Activated naive CD8-positive, alpha-beta T cell treated with anti-CD3 and anti-CD28 coated beads, Interleukin-2, amount 50 U/mL, for 24 hours (primary cell): ENCODE measurements at regions not wholly inside any gene's neighbourhood (a gene's known extent, or its start where the extent isn't known, plus 50 kb on each side); places are given as distances from the start of the nearest gene placed in this dataset.
"Not testable (repeated sequence)": the region's sequence is repeated elsewhere in the genome, so short reads cannot be mapped to it uniquely, and the experiment has no call there.

Source experiments
- ATAC-seq: fragments of 150-1000 bp; cut with Tn5 transposase; one replicate; pipeline ENCODE4 v1.10.0; 2021
- DNase-seq: peaks from one replicate; pipeline ENCODE4 v3.0.0; 2021
- H3K27ac Mint-ChIP-seq: one replicate; pipeline ENCODE4 v1.8.0; 2021; ENCODE audit warnings: mild to moderate bottlenecking, mixed read lengths
- H3K27me3 Mint-ChIP-seq: one replicate; pipeline ENCODE4 v1.8.0; 2021; ENCODE audit warnings: mixed read lengths
- H3K36me3 Mint-ChIP-seq: one replicate; pipeline ENCODE4 v1.8.0; 2021; ENCODE audit warnings: low read depth, mixed read lengths
- H3K4me1 Mint-ChIP-seq: one replicate; pipeline ENCODE4 v1.8.0; 2021; ENCODE audit warnings: mixed read lengths
- H3K4me3 Mint-ChIP-seq: one replicate; pipeline ENCODE4 v1.8.0; 2021; ENCODE audit warnings: mild to moderate bottlenecking, moderate library complexity, mixed read lengths
- H3K9me3 Mint-ChIP-seq: one replicate; pipeline ENCODE4 v1.8.0; 2021; ENCODE audit warnings: mixed read lengths

- no peaks in the 10 kb centered on the region for H3K27me3 Mint-ChIP-seq
- H3K4me1 Mint-ChIP-seq: no peaks in the 10 kb centered on the region
- H3K36me3 Mint-ChIP-seq: no peaks in the 10 kb centered on the region
- H3K27ac Mint-ChIP-seq: no peak overlapping the region
- no peak for DNase-seq
- no peak overlapping the region for H3K4me3 Mint-ChIP-seq
- no peak for ATAC-seq
- H3K9me3 Mint-ChIP-seq: peaks cover 16% of the 10 kb centered on the region
Measured at GRCh38 chr13:80817979-80818378, 477.1 kb upstream of the SPRY2 start.

DNA sequence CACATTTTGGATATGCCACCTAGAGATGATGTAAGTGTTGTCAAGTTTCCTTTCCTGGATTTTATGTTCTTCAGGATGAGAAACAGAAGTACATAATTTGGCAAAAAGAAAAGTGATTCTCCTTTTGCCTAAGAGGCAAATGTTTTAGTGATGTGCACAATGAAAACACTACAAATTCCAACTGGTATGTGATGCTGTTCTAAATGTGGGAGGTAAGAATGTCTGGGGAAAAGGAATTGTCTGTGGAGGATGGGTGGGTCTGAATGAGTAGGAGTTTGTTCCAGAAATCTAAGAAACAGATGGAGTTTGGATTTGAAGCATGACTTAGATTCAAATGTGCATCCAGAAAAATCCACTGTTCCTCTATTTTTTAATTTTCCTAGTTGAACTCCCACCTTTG, 473.6 kb upstream of the SPRY2 start:
- Mint-ChIP-seq H3K27me3 (no peaks in the 10 kb centered on the region), H3K27ac (no peak overlapping the region), H3K4me3 (no peak overlapping the region), H3K9me3 (peaks cover 16% of the 10 kb centered on the region), H3K4me1 (no peaks in the 10 kb centered on the region), H3K36me3 (no peaks in the 10 kb centered on the region)
- ATAC-seq (no peak), DNase-seq (no peak)

- not testable (repeated sequence) for H3K9me3 Mint-ChIP-seq, H3K4me3 Mint-ChIP-seq, H3K27ac Mint-ChIP-seq, H3K27me3 Mint-ChIP-seq, ATAC-seq, DNase-seq, H3K4me1 Mint-ChIP-seq, H3K36me3 Mint-ChIP-seq
Measured at GRCh38 chr13:80810294-80810693, 469.4 kb upstream of the SPRY2 start.

DNA sequence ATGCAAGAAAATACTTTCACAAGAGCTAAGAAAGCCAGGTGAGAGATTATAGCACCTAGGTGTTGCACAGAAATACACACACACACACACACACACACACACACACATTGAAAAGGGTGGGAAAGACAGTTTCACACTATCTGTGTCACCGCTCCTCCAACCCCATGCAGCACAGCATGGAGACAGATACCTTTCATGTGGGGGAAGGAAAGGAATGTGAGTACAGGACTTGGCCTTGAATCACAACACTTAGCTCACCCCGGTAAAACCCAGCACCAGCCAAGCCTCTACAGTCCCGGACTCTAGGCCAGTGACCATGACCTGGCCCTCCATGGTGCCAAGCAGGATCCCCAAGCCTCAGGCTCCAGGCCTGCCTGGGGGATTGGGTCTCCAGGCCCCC, 462.0 kb upstream of the SPRY2 start:
- no peaks in the 10 kb centered on the region for H3K4me1 Mint-ChIP-seq
- no peaks in the 10 kb centered on the region for H3K27me3 Mint-ChIP-seq
- DNase-seq: no peak
- peaks cover 4% of the 10 kb centered on the region for H3K9me3 Mint-ChIP-seq
- no peak overlapping the region for H3K27ac Mint-ChIP-seq
- no peaks in the 10 kb centered on the region for H3K36me3 Mint-ChIP-seq
- no peak for ATAC-seq
- H3K4me3 Mint-ChIP-seq: no peak overlapping the region

- H3K4me3 Mint-ChIP-seq: no peak overlapping the region
- no peak for ATAC-seq
- peaks cover 4% of the 10 kb centered on the region for H3K9me3 Mint-ChIP-seq
Measured at GRCh38 chr13:80798576-80799133, 457.7 kb upstream of the SPRY2 start.

GRCh38 chr13:80787604-80788003, 446.7 kb upstream of the SPRY2 start:
- Mint-ChIP-seq H3K9me3 (peaks cover 3% of the 10 kb centered on the region), H3K4me3 (no peak overlapping the region), H3K27me3 (no peaks in the 10 kb centered on the region), H3K27ac (no peak overlapping the region), H3K4me1 (peaks cover 4% of the 10 kb centered on the region), H3K36me3 (no peaks in the 10 kb centered on the region)
- DNase-seq (no peak), ATAC-seq (no peak)

More at GRCh38 chr13:80798576-80799133, 457.7 kb upstream of the SPRY2 start:
- Mint-ChIP-seq H3K27me3 (no peaks in the 10 kb centered on the region), H3K27ac (no peak overlapping the region), H3K36me3 (no peaks in the 10 kb centered on the region), H3K4me1 (no peaks in the 10 kb centered on the region)
- DNase-seq: no peak

DNA sequence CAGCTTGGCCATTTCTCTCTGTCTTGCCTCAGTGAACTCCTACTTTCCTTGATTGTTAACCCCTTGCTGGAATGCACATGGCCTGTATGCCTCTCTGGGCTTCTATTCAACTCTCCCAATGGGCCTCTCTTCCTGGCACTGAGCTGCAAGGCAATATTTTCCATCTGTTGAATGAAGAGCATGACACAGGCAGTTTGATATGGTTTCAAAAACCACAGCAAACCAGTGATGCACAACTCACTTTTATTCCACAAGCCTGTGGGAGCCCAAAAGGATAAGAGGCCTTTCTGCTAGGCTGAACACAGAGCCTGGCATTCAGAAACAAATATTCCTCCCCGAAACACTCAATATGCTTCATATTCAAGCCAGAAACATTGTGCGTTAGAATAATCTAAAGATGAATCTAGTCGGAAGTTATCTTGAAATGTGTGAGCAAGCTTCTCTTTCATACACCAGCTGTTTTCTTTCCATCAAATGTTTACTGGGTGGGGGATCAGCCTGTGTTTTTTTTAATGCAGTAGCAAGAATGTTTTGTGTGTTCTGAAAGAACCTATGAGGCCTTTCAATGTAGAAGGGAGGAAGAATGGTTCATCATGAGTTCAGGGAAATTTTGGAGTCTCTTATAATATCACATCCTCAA, 443.1 kb upstream of the SPRY2 start:
- no peak overlapping the region for H3K4me3 Mint-ChIP-seq
- H3K4me1 Mint-ChIP-seq: peaks cover 4% of the 10 kb centered on the region
- H3K27ac Mint-ChIP-seq: no peak overlapping the region
- ATAC-seq: no peak
- H3K36me3 Mint-ChIP-seq: no peaks in the 10 kb centered on the region
- no peaks in the 10 kb centered on the region for H3K9me3 Mint-ChIP-seq
- no peaks in the 10 kb centered on the region for H3K27me3 Mint-ChIP-seq
- DNase-seq: no peak

- ATAC-seq: no peak
- no peak for DNase-seq
- Mint-ChIP-seq H3K4me1 (peaks cover 4% of the 10 kb centered on the region), H3K27ac (no peak overlapping the region), H3K4me3 (no peak overlapping the region), H3K9me3 (no peaks in the 10 kb centered on the region), H3K36me3 (no peaks in the 10 kb centered on the region), H3K27me3 (no peaks in the 10 kb centered on the region)
Measured at GRCh38 chr13:80782441-80782840, 441.5 kb upstream of the SPRY2 start.

DNA sequence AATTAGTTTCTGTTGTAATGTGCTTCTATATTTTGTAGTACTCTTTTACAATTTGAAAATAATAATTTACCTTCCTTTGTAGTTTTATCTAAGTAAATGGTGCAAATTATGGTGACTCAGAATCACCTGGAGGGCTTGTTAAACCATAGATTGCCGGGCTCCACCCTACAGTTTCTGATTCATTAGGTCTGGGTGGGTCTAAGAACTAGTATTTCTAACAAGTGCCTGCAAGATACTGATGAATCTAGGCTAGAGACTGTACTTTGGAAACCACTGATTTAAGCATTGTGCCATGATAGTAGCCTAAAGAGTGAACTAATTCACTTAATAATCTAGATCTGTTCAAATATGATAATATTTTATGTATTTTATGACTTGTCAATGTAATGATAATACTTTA, 437.4 kb upstream of the SPRY2 start:
- DNase-seq: no peak
- no peaks in the 10 kb centered on the region for H3K27me3 Mint-ChIP-seq
- H3K36me3 Mint-ChIP-seq: no peaks in the 10 kb centered on the region
- no peak overlapping the region for H3K4me3 Mint-ChIP-seq
- ATAC-seq: no peak
- no peaks in the 10 kb centered on the region for H3K4me1 Mint-ChIP-seq
- no peaks in the 10 kb centered on the region for H3K9me3 Mint-ChIP-seq
- H3K27ac Mint-ChIP-seq: no peak overlapping the region

- peaks cover 12% of the 10 kb centered on the region for H3K9me3 Mint-ChIP-seq
- H3K4me1 Mint-ChIP-seq: no peaks in the 10 kb centered on the region
- no peak for DNase-seq
- H3K4me3 Mint-ChIP-seq: no peak overlapping the region
- H3K36me3 Mint-ChIP-seq: no peaks in the 10 kb centered on the region
- no peak for ATAC-seq
- no peak overlapping the region for H3K27ac Mint-ChIP-seq
- H3K27me3 Mint-ChIP-seq: no peaks in the 10 kb centered on the region
Measured at GRCh38 chr13:80757694-80758093, 416.8 kb upstream of the SPRY2 start.

DNA sequence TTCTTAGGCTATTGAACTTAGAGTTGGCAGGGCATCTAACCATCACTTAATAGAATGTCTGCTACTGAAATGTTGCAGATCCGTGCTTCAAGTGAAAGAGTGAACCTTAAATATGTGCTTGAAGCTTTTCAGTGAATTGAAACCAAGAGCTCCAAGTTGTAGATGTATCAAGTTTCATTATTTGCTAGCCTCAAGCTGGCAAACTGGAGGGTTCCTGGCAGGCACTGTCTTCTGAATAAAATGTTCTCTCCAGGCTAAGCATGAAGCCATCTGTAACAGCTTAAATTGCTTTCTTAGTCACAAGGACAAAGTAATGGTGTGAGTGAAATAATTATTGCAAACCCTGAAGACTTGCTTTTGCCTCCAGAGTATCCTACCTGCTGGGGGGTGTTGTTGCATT, 415.0 kb upstream of the SPRY2 start:
- H3K4me1 Mint-ChIP-seq: no peaks in the 10 kb centered on the region
- no peaks in the 10 kb centered on the region for H3K36me3 Mint-ChIP-seq
- DNase-seq (no peak), ATAC-seq (no peak)
- H3K4me3 Mint-ChIP-seq: no peak overlapping the region
- H3K9me3 Mint-ChIP-seq: peaks cover 18% of the 10 kb centered on the region
- H3K27ac Mint-ChIP-seq: no peak overlapping the region
- H3K27me3 Mint-ChIP-seq: no peaks in the 10 kb centered on the region

GRCh38 chr13:80754441-80754840, 413.5 kb upstream of the SPRY2 start:
- H3K4me3 Mint-ChIP-seq: no peak overlapping the region
- no peaks in the 10 kb centered on the region for H3K4me1 Mint-ChIP-seq
- no peaks in the 10 kb centered on the region for H3K36me3 Mint-ChIP-seq
- H3K27ac Mint-ChIP-seq: no peak overlapping the region
- no peaks in the 10 kb centered on the region for H3K27me3 Mint-ChIP-seq
- DNase-seq: no peak
- no peak for ATAC-seq
- peaks cover 15% of the 10 kb centered on the region for H3K9me3 Mint-ChIP-seq

DNA sequence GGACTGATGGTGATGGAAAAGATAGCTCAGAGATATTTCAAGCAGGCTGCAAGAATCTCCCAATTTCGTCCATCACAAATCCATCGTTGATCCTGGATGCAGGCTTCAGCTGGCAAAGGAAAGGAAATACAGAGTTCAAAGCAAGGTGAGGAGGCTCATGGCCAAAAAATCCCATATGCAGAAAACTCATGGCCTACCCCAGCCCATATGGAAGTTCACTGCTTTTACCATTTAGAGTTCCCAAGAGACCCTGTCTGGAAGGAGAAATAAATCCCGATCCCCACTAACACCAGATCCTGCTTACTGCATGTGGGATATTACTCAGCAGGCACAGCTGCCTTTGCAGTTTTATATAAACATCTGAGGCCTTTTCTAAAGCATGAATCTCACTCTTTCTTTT, 412.9 kb upstream of the SPRY2 start:
- Mint-ChIP-seq H3K36me3 (no peaks in the 10 kb centered on the region), H3K27ac (no peak overlapping the region), H3K27me3 (no peaks in the 10 kb centered on the region), H3K4me1 (no peaks in the 10 kb centered on the region), H3K4me3 (no peak overlapping the region), H3K9me3 (peaks cover 15% of the 10 kb centered on the region)
- ATAC-seq (no peak), DNase-seq (no peak)

DNA sequence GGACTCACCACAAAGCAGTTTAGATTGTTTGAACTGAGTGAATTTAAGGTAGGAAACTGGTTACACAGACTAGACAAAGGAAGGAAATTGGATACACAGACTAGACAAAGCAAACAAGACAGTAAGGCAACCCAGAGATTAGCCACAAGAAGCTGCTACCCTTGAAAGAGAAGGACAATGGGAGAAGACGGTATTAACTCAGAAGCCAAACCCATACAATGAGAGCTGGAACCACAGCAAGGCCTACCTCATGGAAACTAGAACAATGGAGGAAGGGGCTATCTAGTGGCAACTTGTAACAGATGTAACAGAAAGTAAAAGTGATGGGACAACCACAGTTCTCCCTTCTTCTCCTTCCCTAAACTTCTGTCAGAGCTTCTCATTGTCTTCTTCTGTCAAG, 410.9 kb upstream of the SPRY2 start:
- no peaks in the 10 kb centered on the region for H3K36me3 Mint-ChIP-seq
- H3K4me1 Mint-ChIP-seq: no peaks in the 10 kb centered on the region
- H3K27me3 Mint-ChIP-seq: no peaks in the 10 kb centered on the region
- ATAC-seq: no peak
- peaks cover 12% of the 10 kb centered on the region for H3K9me3 Mint-ChIP-seq
- no peak for DNase-seq
- H3K4me3 Mint-ChIP-seq: no peak overlapping the region
- no peak overlapping the region for H3K27ac Mint-ChIP-seq

GRCh38 chr13:80744147-80744914, 403.4 kb upstream of the SPRY2 start:
- no peak overlapping the region for H3K27ac Mint-ChIP-seq
- H3K9me3 Mint-ChIP-seq: peaks cover 4% of the 10 kb centered on the region
- H3K4me3 Mint-ChIP-seq: no peak overlapping the region
- no peak for DNase-seq
- no peaks in the 10 kb centered on the region for H3K4me1 Mint-ChIP-seq
- ATAC-seq: no peak
- no peaks in the 10 kb centered on the region for H3K27me3 Mint-ChIP-seq
- no peaks in the 10 kb centered on the region for H3K36me3 Mint-ChIP-seq
